ENCODE measurements at regions not wholly inside any gene's neighbourhood (a gene's known extent, or its start where the extent isn't known, plus 50 kb on each side); places are given as distances from the start of the nearest gene placed in this dataset.

GRCh38 chr2:9100080-9100876 is 96.8 kb upstream of the MBOAT2 start:
- TF ChIP-seq CTCF (conservative IDR thresholded peaks at IDR 0.05; ENCODE audit: low read depth, low read length) (no peak), EZH2 (IDR thresholded peaks at IDR 0.05; ENCODE audit: borderline replicate concordance, low read depth, low read length, poor library complexity, severe bottlenecking) (no peak)
